ENCODE measurements at regions not wholly inside any gene's neighbourhood (a gene's known extent, or its start where the extent isn't known, plus 50 kb on each side); places are given as distances from the start of the nearest gene placed in this dataset.
A peak's percentile ranks its signal among the peaks of the same experiment; 100 is the strongest.

GRCh38 chr2:145235312-145235711 lies 715.4 kb upstream of the ZEB2 start:
- H3K9ac ChIP-seq (ENCODE audit: low read length), result no peak overlapping the region
- no peak overlapping the region for H3K4me3 ChIP-seq (ENCODE audit: insufficient read depth, low read depth, low read length)
- H3K36me3 ChIP-seq (ENCODE audit: insufficient read depth, low read length), result no peaks in the 10 kb centered on the region
- no peaks in the 10 kb centered on the region for H3K4me1 ChIP-seq (ENCODE audit: insufficient read depth, low read length)
- H3K4me2 ChIP-seq (ENCODE audit: low read length), result no peak overlapping the region
- DNase-seq (ENCODE audit: low read depth) (no peak), FAIRE-seq (no peak)
- no peaks in the 10 kb centered on the region for H3K9me3 ChIP-seq (ENCODE audit: insufficient read depth, low read depth, low read length)
- H2AFZ ChIP-seq (ENCODE audit: low read depth, low read length), result no peak overlapping the region
- H3K36me3 Mint-ChIP-seq (ENCODE audit: low read depth, unreplicated experiment), result no peaks in the 10 kb centered on the region
- no peak for TF ChIP-seq EZH2 (IDR thresholded peaks at IDR 0.05; ENCODE audit: insufficient read depth, low read length)
- TF ChIP-seq CTCF (IDR thresholded peaks at IDR 0.05; ENCODE audit: insufficient read depth, low read depth, low read length), result no peak
- no peak overlapping the region for H3K27ac ChIP-seq (ENCODE audit: low read depth, low read length)
- H3K27me3 Mint-ChIP-seq (ENCODE audit: low read depth, unreplicated experiment), result no peaks in the 10 kb centered on the region
- H3K27me3 ChIP-seq (ENCODE audit: insufficient read depth, low read length), result no peaks in the 10 kb centered on the region
- no peak overlapping the region for H3K4me3 Mint-ChIP-seq (ENCODE audit: unreplicated experiment)
- H3K9me3 Mint-ChIP-seq (ENCODE audit: unreplicated experiment), result no peaks in the 10 kb centered on the region
- H3K27ac Mint-ChIP-seq (ENCODE audit: unreplicated experiment), result no peak overlapping the region
- no peaks in the 10 kb centered on the region for H3K79me2 ChIP-seq (ENCODE audit: insufficient read depth, low read length)
- H3K4me1 Mint-ChIP-seq (ENCODE audit: low read depth, unreplicated experiment), result no peaks in the 10 kb centered on the region
- no peaks in the 10 kb centered on the region for H4K20me1 ChIP-seq (ENCODE audit: insufficient read depth, low read length)

- Mint-ChIP-seq H3K27ac (ENCODE audit: unreplicated experiment) (no peak overlapping the region), H3K27me3 (ENCODE audit: low read depth, unreplicated experiment) (no peaks in the 10 kb centered on the region), H3K9me3 (ENCODE audit: unreplicated experiment) (peaks cover 2% of the 10 kb centered on the region), H3K4me3 (ENCODE audit: unreplicated experiment) (no peak overlapping the region), H3K36me3 (ENCODE audit: low read depth, unreplicated experiment) (no peaks in the 10 kb centered on the region), H3K4me1 (ENCODE audit: low read depth, unreplicated experiment) (no peaks in the 10 kb centered on the region)
- Histone ChIP-seq H3K27ac (ENCODE audit: low read depth, low read length) (no peak overlapping the region), H3K27me3 (ENCODE audit: insufficient read depth, low read length) (no peaks in the 10 kb centered on the region), H2AFZ (ENCODE audit: low read depth, low read length) (no peak overlapping the region), H3K4me2 (ENCODE audit: low read length) (peak overlapping the region; percentile 34), H3K79me2 (ENCODE audit: insufficient read depth, low read length) (no peaks in the 10 kb centered on the region), H4K20me1 (ENCODE audit: insufficient read depth, low read length) (no peaks in the 10 kb centered on the region), H3K4me3 (ENCODE audit: insufficient read depth, low read depth, low read length) (no peak overlapping the region), H3K9ac (ENCODE audit: low read length) (no peak overlapping the region), H3K36me3 (ENCODE audit: insufficient read depth, low read length) (no peaks in the 10 kb centered on the region), H3K4me1 (ENCODE audit: insufficient read depth, low read length) (no peaks in the 10 kb centered on the region), H3K9me3 (ENCODE audit: insufficient read depth, low read depth, low read length) (no peaks in the 10 kb centered on the region)
- peak; percentile 13 for FAIRE-seq
- no peak for TF ChIP-seq CTCF (IDR thresholded peaks at IDR 0.05; ENCODE audit: insufficient read depth, low read depth, low read length)
- no peak for TF ChIP-seq EZH2 (IDR thresholded peaks at IDR 0.05; ENCODE audit: insufficient read depth, low read length)
- peak; percentile 68 for DNase-seq (ENCODE audit: low read depth)
Measured at GRCh38 chr2:145230546-145230945, 710.6 kb upstream of the ZEB2 start.

- H3K4me3 Mint-ChIP-seq (ENCODE audit: unreplicated experiment), result no peak overlapping the region
- no peaks in the 10 kb centered on the region for H3K4me1 Mint-ChIP-seq (ENCODE audit: low read depth, unreplicated experiment)
- H3K27me3 ChIP-seq (ENCODE audit: insufficient read depth, low read length), result no peaks in the 10 kb centered on the region
- H4K20me1 ChIP-seq (ENCODE audit: insufficient read depth, low read length), result no peaks in the 10 kb centered on the region
- H3K9me3 ChIP-seq (ENCODE audit: insufficient read depth, low read depth, low read length), result no peaks in the 10 kb centered on the region
- no peaks in the 10 kb centered on the region for H3K79me2 ChIP-seq (ENCODE audit: insufficient read depth, low read length)
- no peak overlapping the region for H3K9ac ChIP-seq (ENCODE audit: low read length)
- TF ChIP-seq CTCF (IDR thresholded peaks at IDR 0.05; ENCODE audit: insufficient read depth, low read depth, low read length) (no peak), EZH2 (IDR thresholded peaks at IDR 0.05; ENCODE audit: insufficient read depth, low read length) (no peak)
- no peak overlapping the region for H3K27ac ChIP-seq (ENCODE audit: low read depth, low read length)
- peaks cover 5% of the 10 kb centered on the region for H3K9me3 Mint-ChIP-seq (ENCODE audit: unreplicated experiment)
- no peak for FAIRE-seq
- H3K27ac Mint-ChIP-seq (ENCODE audit: unreplicated experiment), result no peak overlapping the region
- no peaks in the 10 kb centered on the region for H3K27me3 Mint-ChIP-seq (ENCODE audit: low read depth, unreplicated experiment)
- H3K36me3 Mint-ChIP-seq (ENCODE audit: low read depth, unreplicated experiment), result no peaks in the 10 kb centered on the region
- no peak overlapping the region for H3K4me3 ChIP-seq (ENCODE audit: insufficient read depth, low read depth, low read length)
- H3K4me1 ChIP-seq (ENCODE audit: insufficient read depth, low read length), result no peaks in the 10 kb centered on the region
- H3K4me2 ChIP-seq (ENCODE audit: low read length), result no peak overlapping the region
- no peaks in the 10 kb centered on the region for H3K36me3 ChIP-seq (ENCODE audit: insufficient read depth, low read length)
- DNase-seq (ENCODE audit: low read depth), result peak; percentile 9
- no peak overlapping the region for H2AFZ ChIP-seq (ENCODE audit: low read depth, low read length)
Measured at GRCh38 chr2:145228506-145228905, 708.6 kb upstream of the ZEB2 start.

All from astrocyte (in vitro differentiated cells and primary cell).